ENCODE measurements at regions not wholly inside any gene's neighbourhood (a gene's known extent, or its start where the extent isn't known, plus 50 kb on each side); places are given as distances from the start of the nearest gene placed in this dataset.

DNA sequence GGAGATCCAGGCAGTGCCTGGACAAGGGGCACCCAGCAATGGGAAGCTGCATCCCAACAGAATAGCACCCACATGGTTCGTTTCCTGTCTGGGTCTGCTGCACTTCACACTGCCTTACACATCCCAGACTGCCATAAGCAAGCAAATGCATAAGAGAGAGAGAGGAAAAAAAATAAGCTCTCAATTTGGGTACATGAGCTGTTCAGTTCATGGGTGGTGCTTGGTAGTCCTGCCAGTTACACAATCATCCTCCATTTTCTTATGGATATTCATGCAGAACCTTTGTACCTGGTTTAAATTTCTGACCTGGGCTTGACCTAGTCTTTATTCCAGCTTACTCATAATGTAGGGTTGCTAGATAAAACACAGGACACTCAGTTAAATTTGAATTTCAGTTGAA lies 733.6 kb downstream of the TNS3 start:
- H3K4me3 ChIP-seq (ENCODE audit: extremely low read depth in 1 of 4, insufficient read depth in 2 of 4, low read depth in 3 of 4, low read length in 4 of 4): no peak overlapping the region
- DNase-seq (ENCODE audit: low read depth in 1 of 2, low spot score in 2 of 2) (no peak), FAIRE-seq (no peak)
- no peak overlapping the region for H2BK15ac ChIP-seq (ENCODE audit: low read length)
- no peak overlapping the region for H2BK120ac ChIP-seq (replicated peaks; ENCODE audit: low read depth, low read length)
- no peak overlapping the region for H2BK5ac ChIP-seq (ENCODE audit: low read depth, low read length)
- no peak for TF ChIP-seq KDM5A (IDR thresholded peaks at IDR 0.05; ENCODE audit: low read length)
- TF ChIP-seq CTBP2 (IDR thresholded peaks at IDR 0.05; ENCODE audit: borderline replicate concordance, insufficient read depth, insufficient read length, low read length): no peak
- no peak for TF ChIP-seq NRF1 (IDR thresholded peaks at IDR 0.05; ENCODE audit: low read depth, low read length)
- no peak for TF ChIP-seq GABPA (IDR thresholded peaks at IDR 0.05; ENCODE audit: borderline replicate concordance, insufficient read depth, low read length)
- no peak for TF ChIP-seq EZH2 (IDR thresholded peaks at IDR 0.05; ENCODE audit: low read depth, low read length, severe bottlenecking)
- no peak for TF ChIP-seq RAD21 (IDR thresholded peaks at IDR 0.05 in 1 of 2, conservative IDR thresholded peaks at IDR 0.05 in 1 of 2; ENCODE audit: low read depth in 2 of 2, low read length in 2 of 2)
- TF ChIP-seq ASH2L (IDR thresholded peaks at IDR 0.05; ENCODE audit: low read length): no peak
- no peak for TF ChIP-seq ZNF274 (IDR thresholded peaks at IDR 0.05; ENCODE audit: borderline replicate concordance, extremely low read depth, low read length)
- no peak for TF ChIP-seq TEAD4 (IDR thresholded peaks at IDR 0.05; ENCODE audit: low read depth, low read length)
- no peak for TF ChIP-seq TAF1 (IDR thresholded peaks at IDR 0.05; ENCODE audit: low read depth, low read length)
- no peak for TF ChIP-seq SP4 (IDR thresholded peaks at IDR 0.05; ENCODE audit: low read length)
- TF ChIP-seq, protein P1, sequence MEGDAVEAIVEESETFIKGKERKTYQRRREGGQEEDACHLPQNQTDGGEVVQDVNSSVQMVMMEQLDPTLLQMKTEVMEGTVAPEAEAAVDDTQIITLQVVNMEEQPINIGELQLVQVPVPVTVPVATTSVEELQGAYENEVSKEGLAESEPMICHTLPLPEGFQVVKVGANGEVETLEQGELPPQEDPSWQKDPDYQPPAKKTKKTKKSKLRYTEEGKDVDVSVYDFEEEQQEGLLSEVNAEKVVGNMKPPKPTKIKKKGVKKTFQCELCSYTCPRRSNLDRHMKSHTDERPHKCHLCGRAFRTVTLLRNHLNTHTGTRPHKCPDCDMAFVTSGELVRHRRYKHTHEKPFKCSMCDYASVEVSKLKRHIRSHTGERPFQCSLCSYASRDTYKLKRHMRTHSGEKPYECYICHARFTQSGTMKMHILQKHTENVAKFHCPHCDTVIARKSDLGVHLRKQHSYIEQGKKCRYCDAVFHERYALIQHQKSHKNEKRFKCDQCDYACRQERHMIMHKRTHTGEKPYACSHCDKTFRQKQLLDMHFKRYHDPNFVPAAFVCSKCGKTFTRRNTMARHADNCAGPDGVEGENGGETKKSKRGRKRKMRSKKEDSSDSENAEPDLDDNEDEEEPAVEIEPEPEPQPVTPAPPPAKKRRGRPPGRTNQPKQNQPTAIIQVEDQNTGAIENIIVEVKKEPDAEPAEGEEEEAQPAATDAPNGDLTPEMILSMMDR (IDR thresholded peaks at IDR 0.05; ENCODE audit: control extremely low read depth in 1 of 3, insufficient read depth in 1 of 3, low read depth in 1 of 3, low read length in 3 of 3): no peak
- H3K27me3 ChIP-seq (replicated peaks in 1 of 4; ENCODE audit: control insufficient read depth in 3 of 4, extremely low read depth in 1 of 4, insufficient read depth in 3 of 4, low read length in 3 of 4): no peaks in the 10 kb centered on the region
- 92% methylated on average over 1 of the region's 1 CpG; no CpG with 5 or more reads in 1 of the 2 experiments for WGBS, 2 experiments (ENCODE audit: extremely low coverage in 1 of 2, insufficient coverage in 1 of 2, insufficient read length in 1 of 2, insufficient replicate concordance in 2 of 2, low coverage in 1 of 2, low lambda C conversion rate in 2 of 2, missing lambda C conversion rate in 1 of 2)
- CTCF ChIA-PET (ENCODE audit: partially characterized antibody): interaction anchor here (0.5 kb wide), 1 partner anchor 47 kb away, joined by 3 read pairs; no protein-coding TSS in a partner anchor
- no peak overlapping the region for H2BK12ac ChIP-seq (ENCODE audit: low read depth, low read length)
- no peak overlapping the region for H2BK20ac ChIP-seq (ENCODE audit: low read length)
- no peaks in the 10 kb centered on the region for H3K79me1 ChIP-seq (ENCODE audit: low read depth, low read length)
- H3K4me1 ChIP-seq (replicated peaks in 1 of 4; ENCODE audit: control insufficient read depth in 3 of 4, insufficient read depth in 4 of 4, low read length in 3 of 4): no peaks in the 10 kb centered on the region
- no peaks in the 10 kb centered on the region for H4K20me1 ChIP-seq (replicated peaks in 1 of 2; ENCODE audit: control insufficient read depth in 1 of 2, insufficient read depth in 2 of 2, low read length in 2 of 2)
- H3K9me3 ChIP-seq (ENCODE audit: insufficient read depth in 2 of 2, low read depth in 1 of 2, low read length in 1 of 2): no peaks in the 10 kb centered on the region
- no peak overlapping the region for H3K27ac ChIP-seq (ENCODE audit: low read depth, low read length)
- H4K8ac ChIP-seq (ENCODE audit: extremely low read depth, insufficient read depth, low read length): no peak overlapping the region
- POLR2A ChIA-PET (ENCODE audit: partially characterized antibody): no interaction called here
- no peak overlapping the region for H4K91ac ChIP-seq (replicated peaks; ENCODE audit: insufficient read length, low read length)
- no peak overlapping the region for H3K56ac ChIP-seq (replicated peaks; ENCODE audit: insufficient read length, low read depth, low read length)
- no peak overlapping the region for H3K9ac ChIP-seq (replicated peaks in 1 of 4; ENCODE audit: extremely low read depth in 1 of 4, low read depth in 3 of 4, low read length in 3 of 4)
- H3K79me2 ChIP-seq (ENCODE audit: control insufficient read depth in 1 of 2, insufficient read depth in 2 of 2, low read length in 2 of 2): peaks cover 0 to 3% of the 10 kb centered on the region in 2 experiments; a peak in 1 of 4 replicates
- no peak overlapping the region for H3K14ac ChIP-seq (ENCODE audit: insufficient read length)
- H3K4me2 ChIP-seq (ENCODE audit: insufficient read depth in 1 of 2, low read depth in 2 of 2, low read length in 2 of 2): no peak overlapping the region
- H2AFZ ChIP-seq (ENCODE audit: low read length): no peak overlapping the region
- no peak overlapping the region for H3K18ac ChIP-seq (ENCODE audit: extremely low read depth, low read length)
- no peak overlapping the region for H4K5ac ChIP-seq (ENCODE audit: insufficient read length, low read depth, low read length)
- no peak overlapping the region for H3K23ac ChIP-seq (ENCODE audit: insufficient read length)
- no peaks in the 10 kb centered on the region for H3K23me2 ChIP-seq (ENCODE audit: low read depth, low read length)
- H3K4ac ChIP-seq (replicated peaks; ENCODE audit: insufficient read length, low read depth, low read length): no peak overlapping the region
- no peak overlapping the region for H2AK5ac ChIP-seq (ENCODE audit: low read depth, low read length)
- H3K36me3 ChIP-seq (ENCODE audit: control insufficient read depth in 2 of 4, insufficient read depth in 4 of 4, low read length in 3 of 4): no peaks in the 10 kb centered on the region

Measured in H1 (cell line).